NCI-H1694 treated with DMSO at 0.1 percent for 48 hours (cell line): ENCODE measurements at regions not wholly inside any gene's neighbourhood (a gene's known extent, or its start where the extent isn't known, plus 50 kb on each side); places are given as distances from the start of the nearest gene placed in this dataset.
A peak's percentile ranks its signal among the peaks of the same experiment; 100 is the strongest.
"Not testable (repeated sequence)": the region's sequence is repeated elsewhere in the genome, so short reads cannot be mapped to it uniquely, and the experiment has no call there.

Experiments
- DNase-seq: peaks from one replicate; lab custom pipeline; 2025; lab: John Stamatoyannopoulos, UW

GRCh38 chr1:203401199-203401877 lies 50.4 kb upstream of the FMOD start:
- no peak for DNase-seq

- DNase-seq = no peak
Measured at GRCh38 chr1:203402152-203402551, 51.2 kb upstream of the FMOD start.

- no peak for DNase-seq
Measured at GRCh38 chr1:203402629-203403337, 51.9 kb upstream of the FMOD start.

- DNase-seq = no peak
Measured at GRCh38 chr1:203403586-203403985, 52.7 kb upstream of the FMOD start.

GRCh38 chr1:203404546-203404945 lies 53.6 kb upstream of the FMOD start:
- no peak for DNase-seq

- no peak for DNase-seq
Measured at GRCh38 chr1:203405703-203406438, 54.9 kb upstream of the FMOD start.

- DNase-seq = no peak
Measured at GRCh38 chr1:203406446-203407045, 55.6 kb upstream of the FMOD start.

- DNase-seq = no peak
Measured at GRCh38 chr1:203407296-203407695, 56.4 kb upstream of the FMOD start.

- no peak for DNase-seq
Measured at GRCh38 chr1:203408486-203409481, 57.9 kb upstream of the FMOD start.

GRCh38 chr1:203410182-203410900 lies 59.4 kb upstream of the FMOD start:
- DNase-seq = no peak

- not testable (repeated sequence) for DNase-seq
Measured at GRCh38 chr1:203411431-203411830, 60.5 kb upstream of the FMOD start.

- DNase-seq = no peak
Measured at GRCh38 chr1:203419558-203419957, 56.0 kb upstream of the PRELP start.

GRCh38 chr1:203420263-203420662 lies 55.3 kb upstream of the PRELP start:
- DNase-seq = no peak

- no peak for DNase-seq
Measured at GRCh38 chr1:203421246-203421645, 54.4 kb upstream of the PRELP start.

GRCh38 chr1:203422116-203422515 lies 53.5 kb upstream of the PRELP start:
- no peak for DNase-seq

GRCh38 chr1:203422656-203423055 lies 53.0 kb upstream of the PRELP start:
- DNase-seq = no peak

- DNase-seq = no peak
Measured at GRCh38 chr1:203424285-203424684, 51.3 kb upstream of the PRELP start.

GRCh38 chr1:203424861-203425662 lies 50.5 kb upstream of the PRELP start:
- DNase-seq = peak; percentile 16

- no peak for DNase-seq
Measured at GRCh38 chr1:203425663-203425975, 50.0 kb upstream of the PRELP start.
